ENCODE measurements at regions not wholly inside any gene's neighbourhood (a gene's known extent, or its start where the extent isn't known, plus 50 kb on each side); places are given as distances from the start of the nearest gene placed in this dataset.

GRCh38 chr5:143552680-143553079 lies 149.2 kb upstream of the NR3C1 start:
- TF ChIP-seq FOXK2 (IDR thresholded peaks at IDR 0.05) (no peak), SUZ12 (IDR thresholded peaks at IDR 0.05) (no peak), TARDBP (IDR thresholded peaks at IDR 0.05) (no peak), CTBP1 (IDR thresholded peaks at IDR 0.05; ENCODE audit: borderline replicate concordance) (no peak), ELF4 (IDR thresholded peaks at IDR 0.05) (no peak), HDGF (IDR thresholded peaks at IDR 0.05; ENCODE audit: borderline replicate concordance) (no peak), FOXA1 (IDR thresholded peaks at IDR 0.05) (no peak), ARNT (IDR thresholded peaks at IDR 0.05) (no peak), FOXM1 (IDR thresholded peaks at IDR 0.05; ENCODE audit: borderline replicate concordance) (no peak)
